SK-MEL-5 (cell line): ENCODE measurements at regions not wholly inside any gene's neighbourhood (a gene's known extent, or its start where the extent isn't known, plus 50 kb on each side); places are given as distances from the start of the nearest gene placed in this dataset.

Experiments used
- DNase-seq: peaks from one replicate; pipeline ENCODE4 v3.0.0-alpha.2; 2016; ENCODE audit warnings: low read depth, low spot score
- in situ Hi-C: cut with HindIII; loops from 2 replicates; pipeline ENCODE4 v1.10.0; 2016; ENCODE audit warnings: low sequenced_read_pairs, high pct_unique_total_duplicates, low pct_unique_long_range_greater_than_20kb

DNA sequence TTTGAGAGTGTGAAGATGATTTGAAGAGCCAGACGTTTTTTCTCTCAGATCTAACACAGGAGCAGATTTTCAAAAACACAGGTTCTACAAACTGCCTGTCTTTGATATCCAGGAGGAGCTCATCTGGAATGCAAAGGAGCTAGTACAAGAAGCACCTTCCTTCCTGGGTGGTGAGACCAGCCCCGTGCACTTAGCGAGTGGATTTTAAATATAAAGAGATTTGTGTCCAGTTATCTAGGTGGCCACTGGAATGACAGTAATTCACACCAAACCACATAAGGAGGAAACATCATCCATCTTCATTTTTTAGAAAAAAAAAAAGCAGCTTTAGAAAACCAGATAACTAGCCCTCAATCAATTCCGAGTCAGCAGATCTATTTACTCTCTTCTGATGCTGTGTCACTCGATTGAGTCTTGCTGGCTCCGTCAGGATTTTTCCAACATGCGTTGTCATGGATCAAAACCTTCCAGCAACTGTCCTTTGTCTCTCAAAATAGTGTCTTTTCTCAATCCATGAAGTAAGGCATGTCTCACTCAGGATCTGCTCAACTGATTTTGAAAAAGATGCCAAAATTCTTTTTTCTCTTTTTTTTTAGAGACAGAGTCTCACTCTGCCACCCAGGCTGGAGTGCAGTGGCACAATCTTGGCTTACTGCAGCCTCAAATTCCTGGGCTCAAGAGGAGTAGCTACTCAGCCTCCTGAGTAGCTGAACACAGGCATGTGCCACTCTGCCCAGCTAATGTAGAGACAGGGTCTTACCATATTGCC lies 451.2 kb upstream of the PSMD7 start:
- in situ Hi-C loops: no loop called here
- no peak for DNase-seq

GRCh38 chr16:73840728-73841127 lies 455.9 kb upstream of the PSMD7 start:
- no peak for DNase-seq
- in situ Hi-C loops: no loop called here

DNA sequence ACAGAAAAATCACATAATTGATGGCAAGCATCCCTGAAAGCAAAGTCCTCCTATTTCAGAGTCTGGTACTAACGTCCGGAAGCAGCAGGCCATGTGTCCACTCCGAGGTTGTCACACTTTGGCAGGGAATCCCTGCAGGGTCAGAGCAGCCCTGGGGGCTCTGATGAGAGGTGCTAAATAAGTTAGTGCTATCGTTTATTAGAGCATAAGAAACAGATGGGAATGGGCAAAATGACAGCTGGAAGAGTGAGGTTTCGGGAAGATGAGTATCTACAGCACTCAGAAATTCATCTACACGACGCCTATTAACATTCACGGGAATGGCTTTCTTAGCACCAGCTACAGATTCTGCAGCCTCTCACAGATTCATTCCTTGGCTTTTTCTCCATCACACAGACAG lies 465.4 kb upstream of the PSMD7 start:
- in situ Hi-C loops: no loop called here
- no peak for DNase-seq

DNA sequence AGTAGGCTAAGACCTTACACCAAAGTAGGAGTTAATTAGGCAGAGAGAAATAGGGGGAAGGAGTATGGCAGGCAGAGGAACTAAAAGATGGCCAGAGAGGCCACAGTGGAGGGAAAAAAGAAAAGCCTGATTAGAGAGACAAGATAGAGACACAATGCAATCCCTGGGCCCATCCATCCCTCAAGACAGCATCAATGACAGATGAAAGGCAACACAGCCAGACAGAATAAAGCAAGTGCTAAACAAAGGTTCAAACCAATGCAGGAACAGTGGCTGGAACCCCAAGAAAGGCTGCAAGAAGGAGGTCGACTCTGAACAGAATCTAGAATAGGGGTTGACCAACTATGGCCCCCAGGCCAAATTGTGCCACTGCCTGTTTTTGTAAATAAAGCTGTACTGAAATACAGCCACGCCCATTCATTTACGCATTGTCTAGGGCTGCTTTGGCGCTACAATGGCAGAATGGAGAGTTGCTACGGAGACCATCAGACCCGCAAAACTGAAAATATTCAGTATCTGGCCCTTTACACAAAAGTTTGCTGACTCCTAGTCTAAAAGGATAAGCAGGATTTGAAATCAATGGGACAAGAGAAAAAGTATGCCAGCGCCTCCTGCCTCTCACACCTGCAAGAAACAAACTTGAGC lies 473.3 kb upstream of the PSMD7 start:
- in situ Hi-C loops: no loop called here

GRCh38 chr16:73817526-73818324 lies 478.9 kb upstream of the PSMD7 start:
- DNase-seq: no peak
- in situ Hi-C loops: no loop called here

More for the DNA sequence above, 473.3 kb upstream of the PSMD7 start:
- no peak for DNase-seq

DNA sequence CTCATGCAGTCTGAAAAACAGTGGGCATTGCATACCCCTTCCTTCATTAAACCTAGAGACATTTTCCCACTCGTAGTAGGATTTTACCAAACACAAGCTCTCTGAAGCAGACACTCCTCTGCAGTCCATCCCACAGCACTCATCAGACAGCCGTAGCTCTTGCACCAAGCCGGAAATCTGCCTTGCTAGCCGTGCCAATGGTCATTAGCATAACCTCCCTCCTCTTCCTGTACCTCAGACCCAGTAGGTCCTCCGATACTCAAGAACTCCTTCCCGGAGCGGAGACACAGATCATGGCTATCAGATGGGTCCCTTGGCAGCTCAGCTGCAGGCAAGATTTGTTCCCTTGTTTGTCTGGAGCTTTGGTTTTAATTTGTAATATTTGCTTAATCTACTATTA lies 483.1 kb upstream of the PSMD7 start:
- DNase-seq: no peak
- in situ Hi-C loops: no loop called here

- in situ Hi-C loops: no loop called here
- DNase-seq: no peak
Observed at GRCh38 chr16:73804456-73804855, 492.2 kb upstream of the PSMD7 start.

DNA sequence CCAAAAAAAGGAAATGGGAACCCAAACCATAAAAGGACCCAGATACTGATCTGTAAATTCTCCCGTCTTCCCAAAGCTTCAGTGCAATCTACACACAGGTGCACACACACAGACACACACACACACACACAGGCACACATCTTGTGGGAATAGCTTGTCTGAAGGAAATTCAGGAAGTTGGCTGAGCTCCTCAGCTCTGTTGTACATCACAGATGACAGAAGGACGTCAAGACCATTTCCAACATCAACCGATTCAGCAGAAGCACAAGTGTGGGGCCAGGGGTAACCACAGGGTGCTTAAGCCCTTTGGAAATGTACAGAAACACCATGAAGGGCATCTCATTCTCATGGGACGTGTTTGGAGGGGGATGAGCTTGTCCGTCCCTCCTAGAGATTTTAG lies 498.1 kb upstream of the PSMD7 start:
- no peak for DNase-seq
- in situ Hi-C loops: no loop called here

DNA sequence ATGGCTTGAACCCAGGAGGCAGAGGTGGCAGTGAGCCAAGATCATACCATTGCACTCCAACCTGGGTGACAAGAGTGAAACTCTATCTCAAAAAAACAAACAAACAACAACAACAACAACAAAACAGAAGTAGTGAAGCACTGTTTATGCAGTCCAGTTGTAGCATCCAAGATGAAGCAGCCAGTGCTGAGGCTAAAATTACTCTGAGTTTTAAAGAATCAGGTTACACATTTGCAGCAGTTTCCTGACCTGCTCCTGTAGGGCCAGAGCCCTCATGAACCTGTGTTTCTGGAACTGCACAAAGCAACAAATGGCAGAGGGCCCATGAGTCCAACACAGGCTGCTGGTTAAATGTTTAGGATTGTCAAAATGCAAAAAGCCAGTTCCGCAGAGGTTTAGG lies 499.5 kb upstream of the PSMD7 start:
- in situ Hi-C loops: no loop called here
- no peak for DNase-seq

GRCh38 chr16:73796241-73796640 lies 500.4 kb upstream of the PSMD7 start:
- DNase-seq: no peak
- in situ Hi-C loops: no loop called here

- DNase-seq: no peak
- in situ Hi-C loops: no loop called here
Observed at GRCh38 chr16:73794994-73795393, 501.6 kb upstream of the PSMD7 start.

- in situ Hi-C loops: no loop called here
- no peak for DNase-seq
Observed at GRCh38 chr16:73793871-73794437, 502.7 kb upstream of the PSMD7 start.

DNA sequence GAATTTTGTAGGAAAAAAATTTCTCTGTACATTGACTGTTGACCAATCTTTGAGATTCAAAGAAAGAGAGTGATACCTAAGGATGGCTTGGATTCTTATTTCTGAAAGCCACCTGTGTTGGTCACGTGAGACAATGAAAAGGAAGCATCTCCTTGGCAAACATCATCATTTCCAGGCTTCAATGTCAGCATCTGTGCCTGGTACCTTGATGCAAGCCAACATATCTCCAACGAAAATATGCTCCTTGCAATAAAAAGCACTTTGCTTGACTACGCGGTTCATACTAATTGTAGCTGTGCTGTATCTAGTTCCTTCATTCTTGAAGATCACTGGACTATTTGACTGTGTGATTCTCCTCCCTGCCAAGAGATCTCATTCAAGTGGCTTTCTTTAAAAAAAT lies 503.4 kb upstream of the PSMD7 start:
- in situ Hi-C loops: no loop called here
- no peak for DNase-seq

- no peak for DNase-seq
- in situ Hi-C loops: no loop called here
Observed at GRCh38 chr16:73792199-73793020, 504.2 kb upstream of the PSMD7 start.

- in situ Hi-C loops: no loop called here
- no peak for DNase-seq
Observed at GRCh38 chr16:73781297-73781696, 515.3 kb upstream of the PSMD7 start.

GRCh38 chr16:73778887-73779286 lies 517.7 kb upstream of the PSMD7 start:
- DNase-seq: no peak
- in situ Hi-C loops: no loop called here

GRCh38 chr16:73775841-73776388 lies 520.7 kb upstream of the PSMD7 start:
- DNase-seq: no peak
- in situ Hi-C loops: no loop called here
